ENCODE measurements at regions not wholly inside any gene's neighbourhood (a gene's known extent, or its start where the extent isn't known, plus 50 kb on each side); places are given as distances from the start of the nearest gene placed in this dataset.

- ChIA-PET RAD21 (ENCODE audit: low non-redundant PET in 1 of 2, low total read pairs in 2 of 2, uncharacterized antibody in 2 of 2, unreplicated experiment in 2 of 2) (no interaction called here), POLR2A (no interaction called here), CTCF (no interaction called here)
- no peak for ATAC-seq
- no TSS peak for BruUV-seq (replicated peaks)
- Histone ChIP-seq H3K9ac (ENCODE audit: low read length) (no peak overlapping the region), H3K27ac (ENCODE audit: low read depth, low read length) (no peak overlapping the region), H3K4me1 (ENCODE audit: control insufficient read depth in 1 of 2, insufficient read depth in 2 of 2, low read length in 2 of 2) (peaks cover 6 to 11% of the 10 kb centered on the region in 2 experiments; a peak in 3 of 4 replicates), H3K27me3 (ENCODE audit: insufficient read depth, low read length) (no peaks in the 10 kb centered on the region), H3K9me3 (ENCODE audit: control insufficient read depth in 1 of 2, insufficient read depth in 1 of 2, low read depth in 1 of 2, low read length in 2 of 2) (no peaks in the 10 kb centered on the region), H3K4me2 (ENCODE audit: low read length) (no peak overlapping the region), H3K4me3 (replicated peaks in 1 of 2; ENCODE audit: low read depth in 1 of 2, low read length in 2 of 2) (no peak overlapping the region), H3K36me3 (ENCODE audit: control insufficient read depth in 1 of 2, insufficient read depth in 2 of 2, low read length in 2 of 2) (no peaks in the 10 kb centered on the region), H3K9me2 (ENCODE audit: insufficient read depth) (no peaks in the 10 kb centered on the region), H2AFZ (ENCODE audit: low read depth, low read length, poor library complexity, severe bottlenecking) (no peak overlapping the region), H3K79me2 (ENCODE audit: insufficient read depth, low read length) (no peaks in the 10 kb centered on the region), H4K20me1 (ENCODE audit: insufficient read depth) (no peaks in the 10 kb centered on the region)
- intact Hi-C loops (cut with micrococcal nuclease), result no loop called here
- DNase-seq (ENCODE audit: low read depth, low spot score), result no peak
- no peak for TF ChIP-seq ATF3 (IDR thresholded peaks at IDR 0.05)
- TF ChIP-seq POLR2A (IDR thresholded peaks at IDR 0.05; ENCODE audit: borderline replicate concordance, extremely low read depth, insufficient read depth, insufficient read length), result no peak
- TF ChIP-seq CBX3 (IDR thresholded peaks at IDR 0.05; ENCODE audit: low read depth), result no peak
- TF ChIP-seq EZH2 (IDR thresholded peaks at IDR 0.05), result no peak
- no peak for TF ChIP-seq ZBTB33 (IDR thresholded peaks at IDR 0.05; ENCODE audit: extremely low read depth, insufficient replicate concordance, low read length)
- TF ChIP-seq FOSL1 (IDR thresholded peaks at IDR 0.05; ENCODE audit: low read depth), result no peak
- TF ChIP-seq ZFX (IDR thresholded peaks at IDR 0.05), result no peak
- no peak for TF ChIP-seq EGR1 (IDR thresholded peaks at IDR 0.05; ENCODE audit: low read depth)
- TF ChIP-seq CTCF (IDR thresholded peaks at IDR 0.05 in 2 of 3, conservative IDR thresholded peaks at IDR 0.05 in 1 of 3; ENCODE audit: borderline replicate concordance in 1 of 3, insufficient read depth in 1 of 3, low read depth in 2 of 3, low read length in 2 of 3), result no peak
- no peak for TF ChIP-seq ELF1 (IDR thresholded peaks at IDR 0.05; ENCODE audit: borderline replicate concordance, low read depth)
- no peak for TF ChIP-seq ZNF274 (IDR thresholded peaks at IDR 0.05; ENCODE audit: low read depth, low read length)
- no peak for TF ChIP-seq POLR2AphosphoS5 (IDR thresholded peaks at IDR 0.05; ENCODE audit: low read depth, low read length)
- TF ChIP-seq CEBPB (IDR thresholded peaks at IDR 0.05; ENCODE audit: low read depth), result no peak
- no peak for TF ChIP-seq YY1 (IDR thresholded peaks at IDR 0.05; ENCODE audit: extremely low read depth, insufficient replicate concordance, low read depth, low read length)
- TF ChIP-seq TCF7L2 (IDR thresholded peaks at IDR 0.05; ENCODE audit: borderline replicate concordance, extremely low read depth, insufficient read depth, insufficient read length), result no peak
Observed at GRCh38 chr3:153978006-153978405, 143.2 kb upstream of the ARHGEF26 start.

Data from HCT116 (cell line).